ENCODE measurements at regions not wholly inside any gene's neighbourhood (a gene's known extent, or its start where the extent isn't known, plus 50 kb on each side); places are given as distances from the start of the nearest gene placed in this dataset.

GRCh38 chr6:48027704-48028435, 83.1 kb downstream of the PTCHD4 start:
- peaks cover 0 to 4% (median 0%) of the 10 kb centered on the region in 7 donors for H3K9me3 Mint-ChIP-seq
- H3K4me1 ChIP-seq (ENCODE audit: control insufficient read depth, insufficient read depth, low read length, poor library complexity, severe bottlenecking), result no peaks in the 10 kb centered on the region
- H3K4me3 Mint-ChIP-seq, result no peak overlapping the region
- no peaks in the 10 kb centered on the region for H3K36me3 Mint-ChIP-seq
- H3K27me3 ChIP-seq (ENCODE audit: control insufficient read depth, insufficient read depth, low read length), result no peaks in the 10 kb centered on the region
- H3K4me3 ChIP-seq (ENCODE audit: low read depth, low read length), result no peak overlapping the region
- H3K27ac Mint-ChIP-seq, result no peak overlapping the region
- peaks cover 0 to 1% (median 0%) of the 10 kb centered on the region in 4 donors for H3K4me1 Mint-ChIP-seq
- ATAC-seq (ENCODE audit: low read depth in 2 of 2) (no peak), DNase-seq (peak in 1 of 3 donors; percentile 2)
- H3K27me3 Mint-ChIP-seq, result no peaks in the 10 kb centered on the region
- H3K27ac ChIP-seq (ENCODE audit: insufficient read depth, low read length, poor library complexity, severe bottlenecking), result no peak overlapping the region
- H3K9me3 ChIP-seq (ENCODE audit: control insufficient read depth in 2 of 2, low read length in 2 of 2), result no peaks in the 10 kb centered on the region
- no peaks in the 10 kb centered on the region for H3K36me3 ChIP-seq (ENCODE audit: control insufficient read depth, insufficient read depth, low read length)

- ATAC-seq (ENCODE audit: low read depth in 2 of 2) (no peak), DNase-seq (no peak)
- H3K4me3 Mint-ChIP-seq, result no peak overlapping the region
- Histone ChIP-seq H3K27me3 (ENCODE audit: control insufficient read depth, insufficient read depth, low read length) (no peaks in the 10 kb centered on the region), H3K36me3 (ENCODE audit: control insufficient read depth, insufficient read depth, low read length) (no peaks in the 10 kb centered on the region), H3K9me3 (ENCODE audit: control insufficient read depth in 2 of 2, low read length in 2 of 2) (no peaks in the 10 kb centered on the region), H3K27ac (ENCODE audit: insufficient read depth, low read length, poor library complexity, severe bottlenecking) (no peak overlapping the region), H3K4me3 (ENCODE audit: low read depth, low read length) (no peak overlapping the region), H3K4me1 (ENCODE audit: control insufficient read depth, insufficient read depth, low read length, poor library complexity, severe bottlenecking) (no peaks in the 10 kb centered on the region)
- no peak overlapping the region for H3K27ac Mint-ChIP-seq
- peaks cover 0 to 1% (median 0%) of the 10 kb centered on the region in 4 donors for H3K4me1 Mint-ChIP-seq
- no peaks in the 10 kb centered on the region for H3K27me3 Mint-ChIP-seq
- H3K36me3 Mint-ChIP-seq, result no peaks in the 10 kb centered on the region
- H3K9me3 Mint-ChIP-seq, result peaks cover 0 to 4% (median 0%) of the 10 kb centered on the region in 7 donors
Observed at GRCh38 chr6:48024956-48025355, 86.0 kb downstream of the PTCHD4 start.

GRCh38 chr6:48021904-48022303, 89.1 kb downstream of the PTCHD4 start:
- H3K9me3 ChIP-seq (ENCODE audit: control insufficient read depth in 2 of 2, low read length in 2 of 2), result no peaks in the 10 kb centered on the region
- no peak overlapping the region for H3K27ac Mint-ChIP-seq
- DNase-seq (no peak), ATAC-seq (ENCODE audit: low read depth in 2 of 2) (no peak)
- no peak overlapping the region for H3K4me3 Mint-ChIP-seq
- H3K27me3 Mint-ChIP-seq, result no peaks in the 10 kb centered on the region
- H3K27ac ChIP-seq (ENCODE audit: insufficient read depth, low read length, poor library complexity, severe bottlenecking), result no peak overlapping the region
- H3K4me3 ChIP-seq (ENCODE audit: low read depth, low read length), result no peak overlapping the region
- no peaks in the 10 kb centered on the region for H3K27me3 ChIP-seq (ENCODE audit: control insufficient read depth, insufficient read depth, low read length)
- no peaks in the 10 kb centered on the region for H3K36me3 Mint-ChIP-seq
- no peaks in the 10 kb centered on the region for H3K36me3 ChIP-seq (ENCODE audit: control insufficient read depth, insufficient read depth, low read length)
- no peaks in the 10 kb centered on the region for H3K4me1 Mint-ChIP-seq
- H3K9me3 Mint-ChIP-seq, result peaks cover 0 to 12% (median 4%) of the 10 kb centered on the region in 7 donors
- H3K4me1 ChIP-seq (ENCODE audit: control insufficient read depth, insufficient read depth, low read length, poor library complexity, severe bottlenecking), result no peaks in the 10 kb centered on the region

- Mint-ChIP-seq H3K36me3 (no peaks in the 10 kb centered on the region), H3K4me3 (no peak overlapping the region), H3K4me1 (no peaks in the 10 kb centered on the region), H3K27ac (no peak overlapping the region), H3K9me3 (peaks cover 0 to 12% (median 2%) of the 10 kb centered on the region in 7 donors), H3K27me3 (no peaks in the 10 kb centered on the region)
- H3K4me3 ChIP-seq (ENCODE audit: low read depth, low read length), result no peak overlapping the region
- DNase-seq, result no peak
- no peaks in the 10 kb centered on the region for H3K36me3 ChIP-seq (ENCODE audit: control insufficient read depth, insufficient read depth, low read length)
- H3K27ac ChIP-seq (ENCODE audit: insufficient read depth, low read length, poor library complexity, severe bottlenecking), result no peak overlapping the region
- no peaks in the 10 kb centered on the region for H3K9me3 ChIP-seq (ENCODE audit: control insufficient read depth in 2 of 2, low read length in 2 of 2)
- no peaks in the 10 kb centered on the region for H3K4me1 ChIP-seq (ENCODE audit: control insufficient read depth, insufficient read depth, low read length, poor library complexity, severe bottlenecking)
- H3K27me3 ChIP-seq (ENCODE audit: control insufficient read depth, insufficient read depth, low read length), result no peaks in the 10 kb centered on the region
- ATAC-seq (ENCODE audit: low read depth in 2 of 2), result no peak
Observed at GRCh38 chr6:48016020-48016755, 94.8 kb downstream of the PTCHD4 start.

- Mint-ChIP-seq H3K27me3 (no peaks in the 10 kb centered on the region), H3K36me3 (no peaks in the 10 kb centered on the region)
- no peak for ATAC-seq (ENCODE audit: low read depth in 2 of 2)
Observed at GRCh38 chr6:47992809-47993208, 118.2 kb downstream of the PTCHD4 start.

GRCh38 chr6:47983491-47983890, 127.5 kb downstream of the PTCHD4 start:
- Mint-ChIP-seq H3K4me1 (peaks cover 0 to under 1% (median 0%) of the 10 kb centered on the region in 4 donors), H3K36me3 (no peaks in the 10 kb centered on the region), H3K4me3 (no peak overlapping the region), H3K27me3 (no peaks in the 10 kb centered on the region), H3K27ac (no peak overlapping the region), H3K9me3 (peaks cover 0 to 6% (median 0%) of the 10 kb centered on the region in 7 donors)
- Histone ChIP-seq H3K9me3 (ENCODE audit: control insufficient read depth in 2 of 2, low read length in 2 of 2) (no peaks in the 10 kb centered on the region), H3K4me3 (ENCODE audit: low read depth, low read length) (no peak overlapping the region), H3K27me3 (ENCODE audit: control insufficient read depth, insufficient read depth, low read length) (no peaks in the 10 kb centered on the region), H3K27ac (ENCODE audit: insufficient read depth, low read length, poor library complexity, severe bottlenecking) (no peak overlapping the region), H3K36me3 (ENCODE audit: control insufficient read depth, insufficient read depth, low read length) (no peaks in the 10 kb centered on the region), H3K4me1 (ENCODE audit: control insufficient read depth, insufficient read depth, low read length, poor library complexity, severe bottlenecking) (no peaks in the 10 kb centered on the region)
- ATAC-seq (ENCODE audit: low read depth in 2 of 2), result no peak
- no peak for DNase-seq

More at GRCh38 chr6:47992809-47993208, 118.2 kb downstream of the PTCHD4 start:
- Histone ChIP-seq H3K9me3 (ENCODE audit: control insufficient read depth in 2 of 2, low read length in 2 of 2) (no peaks in the 10 kb centered on the region), H3K27ac (ENCODE audit: insufficient read depth, low read length, poor library complexity, severe bottlenecking) (no peak overlapping the region), H3K4me1 (ENCODE audit: control insufficient read depth, insufficient read depth, low read length, poor library complexity, severe bottlenecking) (no peaks in the 10 kb centered on the region), H3K27me3 (ENCODE audit: control insufficient read depth, insufficient read depth, low read length) (no peaks in the 10 kb centered on the region), H3K36me3 (ENCODE audit: control insufficient read depth, insufficient read depth, low read length) (no peaks in the 10 kb centered on the region), H3K4me3 (ENCODE audit: low read depth, low read length) (no peak overlapping the region)
- Mint-ChIP-seq H3K4me1 (no peaks in the 10 kb centered on the region), H3K27ac (no peak overlapping the region), H3K4me3 (no peak overlapping the region), H3K9me3 (peaks cover 0 to 8% (median 4%) of the 10 kb centered on the region in 7 donors)
- DNase-seq, result no peak

- H3K9me3 ChIP-seq (ENCODE audit: control insufficient read depth in 2 of 2, low read length in 2 of 2), result no peaks in the 10 kb centered on the region
- Mint-ChIP-seq H3K27me3 (no peaks in the 10 kb centered on the region), H3K4me1 (peaks cover 0 to 6% (median 0%) of the 10 kb centered on the region in 4 donors), H3K27ac (no peak overlapping the region), H3K9me3 (peaks cover 0 to 5% (median 0%) of the 10 kb centered on the region in 7 donors), H3K36me3 (no peaks in the 10 kb centered on the region), H3K4me3 (no peak overlapping the region)
- H3K27ac ChIP-seq (ENCODE audit: insufficient read depth, low read length, poor library complexity, severe bottlenecking), result no peak overlapping the region
- no peak for ATAC-seq (ENCODE audit: low read depth in 2 of 2)
- no peaks in the 10 kb centered on the region for H3K36me3 ChIP-seq (ENCODE audit: control insufficient read depth, insufficient read depth, low read length)
- no peaks in the 10 kb centered on the region for H3K27me3 ChIP-seq (ENCODE audit: control insufficient read depth, insufficient read depth, low read length)
- no peak overlapping the region for H3K4me3 ChIP-seq (ENCODE audit: low read depth, low read length)
- DNase-seq, result no peak
- H3K4me1 ChIP-seq (ENCODE audit: control insufficient read depth, insufficient read depth, low read length, poor library complexity, severe bottlenecking), result no peaks in the 10 kb centered on the region
Observed at GRCh38 chr6:47977314-47977713, 133.7 kb downstream of the PTCHD4 start.

Measured in CD4-positive, CD25-positive, alpha-beta regulatory T cell (primary cell).